AG09309 (cell line): ENCODE measurements at regions not wholly inside any gene's neighbourhood (a gene's known extent, or its start where the extent isn't known, plus 50 kb on each side); places are given as distances from the start of the nearest gene placed in this dataset.

Experiments used
- DNase-seq: peaks from one replicate; pipeline ENCODE4 v3.0.0-alpha.2; 2010; ENCODE audit warnings: low read depth
- H3K4me3 ChIP-seq: 2 replicates; pipeline ENCODE4 v1.5.1; 2011; ENCODE audit warnings: mild to moderate bottlenecking, low read depth, low read length, moderate library complexity; ENCODE audit not compliant: control insufficient read depth
- CTCF ChIP-seq: IDR thresholded peaks from 2 replicates; pipeline ENCODE4 v1.5.1; 2011; ENCODE audit warnings: mild to moderate bottlenecking, low read depth, low read length, inconsistent platforms; ENCODE audit not compliant: insufficient read depth, control insufficient read depth; ENCODE audit errors: missing control alignments

GRCh38 chr14:34012369-34012768, 61.5 kb upstream of the EGLN3 start:
- H3K4me3 ChIP-seq = no peak overlapping the region
- no peak for DNase-seq
- TF ChIP-seq CTCF = no peak

DNA sequence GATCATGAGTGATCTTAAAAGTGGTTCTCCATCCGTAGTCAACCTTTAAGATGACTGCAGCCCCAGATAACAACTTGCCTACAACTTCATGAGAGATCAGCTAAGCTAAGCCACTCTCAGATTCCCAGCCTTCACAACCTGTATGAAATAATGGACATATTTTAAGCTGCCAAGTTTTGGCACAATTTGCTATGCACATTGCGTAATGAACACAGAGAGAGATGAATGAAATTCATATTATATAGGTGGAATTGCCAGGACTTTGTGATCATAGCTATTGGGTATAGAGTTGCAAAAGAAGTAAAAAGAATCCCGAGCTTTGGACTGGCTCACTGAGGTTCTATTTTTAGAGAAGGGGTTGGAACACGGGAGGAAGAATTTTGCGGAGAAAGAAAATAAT, 59.1 kb upstream of the EGLN3 start:
- TF ChIP-seq CTCF = no peak
- DNase-seq = no peak
- no peak overlapping the region for H3K4me3 ChIP-seq

GRCh38 chr14:34007902-34008301, 57.0 kb upstream of the EGLN3 start:
- TF ChIP-seq CTCF = no peak
- H3K4me3 ChIP-seq = no peak overlapping the region
- DNase-seq = no peak

GRCh38 chr14:34005901-34006300, 55.0 kb upstream of the EGLN3 start:
- H3K4me3 ChIP-seq = no peak overlapping the region
- TF ChIP-seq CTCF = no peak
- DNase-seq = no peak

- TF ChIP-seq CTCF = no peak
- H3K4me3 ChIP-seq = no peak overlapping the region
- no peak for DNase-seq
Observed at GRCh38 chr14:34004881-34005280, 54.0 kb upstream of the EGLN3 start.

GRCh38 chr14:34003691-34004090, 52.8 kb upstream of the EGLN3 start:
- no peak for TF ChIP-seq CTCF
- no peak overlapping the region for H3K4me3 ChIP-seq
- DNase-seq = no peak

DNA sequence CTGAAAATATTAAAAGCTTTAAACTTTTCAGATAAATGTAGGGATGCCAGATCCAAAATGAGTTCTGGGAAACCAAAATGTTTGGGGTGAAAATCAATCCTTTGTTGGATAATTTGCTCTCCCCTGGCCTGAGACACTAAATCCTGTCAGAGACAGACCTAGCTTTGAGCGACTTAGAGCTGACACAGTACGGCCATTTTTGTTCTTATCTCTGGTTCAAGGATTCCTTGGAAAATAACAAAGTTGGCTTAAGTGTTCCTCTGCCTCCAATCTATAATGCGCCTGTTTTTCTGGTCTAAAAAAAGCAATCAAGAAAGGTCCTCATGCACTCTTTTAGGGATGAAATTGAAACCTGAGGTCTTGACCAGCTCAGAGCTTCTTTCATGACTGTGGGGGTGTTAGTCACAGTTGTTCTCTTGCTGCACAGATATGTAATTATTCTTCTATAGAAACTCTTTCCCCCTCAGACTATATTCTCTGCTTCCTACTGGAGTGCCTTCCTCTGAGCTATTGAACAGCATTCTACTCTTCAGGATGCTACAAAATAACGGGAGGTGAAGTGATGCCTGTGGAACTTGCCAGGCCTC, 52.3 kb upstream of the EGLN3 start:
- no peak for DNase-seq
- H3K4me3 ChIP-seq = no peak overlapping the region
- no peak for TF ChIP-seq CTCF
